ENCODE measurements at regions not wholly inside any gene's neighbourhood (a gene's known extent, or its start where the extent isn't known, plus 50 kb on each side); places are given as distances from the start of the nearest gene placed in this dataset.

DNA sequence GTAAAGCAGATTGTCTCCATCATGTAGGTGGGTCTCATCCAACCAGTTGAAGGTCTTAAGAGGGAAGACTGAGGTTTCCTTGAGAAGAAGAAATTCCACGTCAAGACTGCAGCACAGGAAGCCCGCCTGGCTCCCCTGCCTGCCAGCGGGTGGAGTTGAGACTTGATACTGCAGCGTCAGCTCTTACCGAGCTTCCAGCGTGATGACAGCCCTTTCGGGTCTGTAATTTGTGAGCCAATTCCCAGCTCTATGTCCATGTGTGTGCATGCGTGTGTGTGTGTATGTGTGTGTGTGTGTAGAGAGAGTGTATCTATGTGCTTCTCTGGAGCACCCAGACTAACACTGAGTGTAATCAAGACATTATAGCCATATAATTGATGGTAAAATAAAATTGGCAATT lies 379.7 kb upstream of the IRX2 start:
- Histone ChIP-seq H3K4me1 (replicated peaks) (no peaks in the 10 kb centered on the region), H3K36me3 (no peaks in the 10 kb centered on the region), H3K27ac (no peak overlapping the region), H3K4me3 (no peak overlapping the region), H3K9me3 (no peaks in the 10 kb centered on the region), H3K27me3 (replicated peaks; ENCODE audit: insufficient read depth) (peaks cover 2% of the 10 kb centered on the region)
- TF ChIP-seq POLR2A (IDR thresholded peaks at IDR 0.05), result no peak
- TF ChIP-seq, protein P1, sequence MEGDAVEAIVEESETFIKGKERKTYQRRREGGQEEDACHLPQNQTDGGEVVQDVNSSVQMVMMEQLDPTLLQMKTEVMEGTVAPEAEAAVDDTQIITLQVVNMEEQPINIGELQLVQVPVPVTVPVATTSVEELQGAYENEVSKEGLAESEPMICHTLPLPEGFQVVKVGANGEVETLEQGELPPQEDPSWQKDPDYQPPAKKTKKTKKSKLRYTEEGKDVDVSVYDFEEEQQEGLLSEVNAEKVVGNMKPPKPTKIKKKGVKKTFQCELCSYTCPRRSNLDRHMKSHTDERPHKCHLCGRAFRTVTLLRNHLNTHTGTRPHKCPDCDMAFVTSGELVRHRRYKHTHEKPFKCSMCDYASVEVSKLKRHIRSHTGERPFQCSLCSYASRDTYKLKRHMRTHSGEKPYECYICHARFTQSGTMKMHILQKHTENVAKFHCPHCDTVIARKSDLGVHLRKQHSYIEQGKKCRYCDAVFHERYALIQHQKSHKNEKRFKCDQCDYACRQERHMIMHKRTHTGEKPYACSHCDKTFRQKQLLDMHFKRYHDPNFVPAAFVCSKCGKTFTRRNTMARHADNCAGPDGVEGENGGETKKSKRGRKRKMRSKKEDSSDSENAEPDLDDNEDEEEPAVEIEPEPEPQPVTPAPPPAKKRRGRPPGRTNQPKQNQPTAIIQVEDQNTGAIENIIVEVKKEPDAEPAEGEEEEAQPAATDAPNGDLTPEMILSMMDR (IDR thresholded peaks at IDR 0.05), result no peak
- TF ChIP-seq POLR2AphosphoS5 (IDR thresholded peaks at IDR 0.05), result no peak
- intact Hi-C loops (cut with DNase I), result no loop called here
- WGBS, result 77% methylated on average over 8 of the region's 8 CpGs
- DNase-seq (ENCODE audit: low spot score), result no peak

DNA sequence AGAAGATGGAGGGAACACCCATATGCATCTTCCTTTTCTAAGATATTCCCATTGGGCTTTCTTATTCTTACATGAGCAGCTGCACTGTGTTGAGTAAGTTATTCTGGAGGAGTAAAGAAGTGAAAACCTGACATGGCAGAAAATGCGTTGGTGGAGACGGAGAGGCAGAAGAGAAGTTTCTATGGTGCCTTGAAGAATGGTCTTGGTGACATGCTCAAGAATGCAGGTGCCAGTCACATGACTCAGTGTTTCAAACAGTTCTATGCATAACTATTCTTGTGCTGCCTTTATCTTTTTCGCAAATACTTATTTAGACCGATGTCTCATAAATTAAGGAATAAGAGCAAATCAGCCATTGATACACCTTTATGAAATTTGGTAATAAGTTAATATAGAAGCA lies 377.8 kb upstream of the IRX2 start:
- DNase-seq (ENCODE audit: low spot score), result no peak
- 93% methylated on average over 4 of the region's 4 CpGs for WGBS
- H3K36me3 ChIP-seq, result no peaks in the 10 kb centered on the region
- H3K4me3 ChIP-seq, result no peak overlapping the region
- intact Hi-C loops (cut with DNase I), result no loop called here
- no peak overlapping the region for H3K27ac ChIP-seq
- H3K9me3 ChIP-seq, result no peaks in the 10 kb centered on the region
- no peaks in the 10 kb centered on the region for H3K4me1 ChIP-seq (replicated peaks)
- no peak for TF ChIP-seq POLR2AphosphoS5 (IDR thresholded peaks at IDR 0.05)
- TF ChIP-seq, protein P1 (IDR thresholded peaks at IDR 0.05), result no peak
- TF ChIP-seq POLR2A (IDR thresholded peaks at IDR 0.05), result no peak
- no peaks in the 10 kb centered on the region for H3K27me3 ChIP-seq (replicated peaks; ENCODE audit: insufficient read depth)

DNA sequence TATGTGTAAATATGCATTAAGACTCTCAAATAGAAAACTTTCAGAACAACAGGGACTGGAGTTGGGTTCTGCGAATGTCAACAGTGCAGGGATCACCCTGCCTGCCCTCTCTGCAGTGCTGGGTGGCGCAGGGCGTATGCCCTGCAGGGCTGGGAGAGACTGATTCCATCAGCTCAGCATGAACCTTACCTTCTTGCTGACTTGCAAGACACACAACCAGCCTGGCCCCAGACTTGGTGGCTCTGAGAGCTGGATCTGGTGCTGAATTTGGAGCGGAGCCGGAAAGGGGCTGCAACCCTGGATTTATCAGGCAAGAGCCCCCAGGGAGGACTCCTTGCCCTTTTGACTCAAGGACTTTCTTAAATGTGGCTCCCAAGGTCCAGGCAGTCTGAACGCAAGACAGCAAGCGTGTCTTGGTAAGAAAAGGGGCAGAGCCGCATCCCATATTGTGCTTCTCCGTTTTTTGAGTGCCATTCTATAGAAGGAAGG lies 376.0 kb upstream of the IRX2 start:
- intact Hi-C loops (cut with DNase I), result no loop called here
- 94% methylated on average over 9 of the region's 9 CpGs for WGBS
- no peak for TF ChIP-seq POLR2AphosphoS5 (IDR thresholded peaks at IDR 0.05)
- TF ChIP-seq POLR2A (IDR thresholded peaks at IDR 0.05), result no peak
- TF ChIP-seq, protein P1 (IDR thresholded peaks at IDR 0.05), result no peak
- no peak for DNase-seq (ENCODE audit: low spot score)
- H3K4me1 ChIP-seq (replicated peaks), result no peaks in the 10 kb centered on the region
- H3K36me3 ChIP-seq, result no peaks in the 10 kb centered on the region
- H3K27me3 ChIP-seq (replicated peaks; ENCODE audit: insufficient read depth), result no peaks in the 10 kb centered on the region
- no peaks in the 10 kb centered on the region for H3K9me3 ChIP-seq
- no peak overlapping the region for H3K4me3 ChIP-seq
- no peak overlapping the region for H3K27ac ChIP-seq

DNA sequence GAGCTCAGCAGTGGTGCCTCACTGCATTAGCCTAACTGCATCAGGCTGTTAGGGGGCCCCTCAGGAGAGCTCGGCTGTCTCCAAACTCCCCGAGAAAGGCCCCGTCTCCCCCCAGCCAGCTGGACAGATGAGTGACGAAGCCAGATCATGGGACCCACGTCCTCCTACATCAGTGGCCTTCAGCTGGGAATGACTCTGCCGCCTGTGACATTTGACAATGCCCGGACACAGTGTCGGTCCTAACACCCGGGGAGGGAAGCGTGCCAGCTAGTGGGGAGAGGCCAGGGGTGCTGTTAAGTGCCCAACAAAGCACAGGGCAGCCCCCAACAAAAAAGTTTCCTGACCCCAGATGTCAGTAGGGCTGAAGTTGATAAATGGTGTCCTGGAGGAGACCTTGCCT lies 375.2 kb upstream of the IRX2 start:
- H3K4me1 ChIP-seq (replicated peaks), result no peaks in the 10 kb centered on the region
- 77% methylated on average over 10 of the region's 10 CpGs for WGBS
- no peak for DNase-seq (ENCODE audit: low spot score)
- H3K36me3 ChIP-seq, result no peaks in the 10 kb centered on the region
- TF ChIP-seq, protein P1 (IDR thresholded peaks at IDR 0.05), result no peak
- TF ChIP-seq POLR2A (IDR thresholded peaks at IDR 0.05) (no peak), POLR2AphosphoS5 (IDR thresholded peaks at IDR 0.05) (no peak)
- intact Hi-C loops (cut with DNase I), result no loop called here
- H3K27me3 ChIP-seq (replicated peaks; ENCODE audit: insufficient read depth), result no peaks in the 10 kb centered on the region
- no peak overlapping the region for H3K4me3 ChIP-seq
- H3K27ac ChIP-seq, result no peak overlapping the region
- no peaks in the 10 kb centered on the region for H3K9me3 ChIP-seq

DNA sequence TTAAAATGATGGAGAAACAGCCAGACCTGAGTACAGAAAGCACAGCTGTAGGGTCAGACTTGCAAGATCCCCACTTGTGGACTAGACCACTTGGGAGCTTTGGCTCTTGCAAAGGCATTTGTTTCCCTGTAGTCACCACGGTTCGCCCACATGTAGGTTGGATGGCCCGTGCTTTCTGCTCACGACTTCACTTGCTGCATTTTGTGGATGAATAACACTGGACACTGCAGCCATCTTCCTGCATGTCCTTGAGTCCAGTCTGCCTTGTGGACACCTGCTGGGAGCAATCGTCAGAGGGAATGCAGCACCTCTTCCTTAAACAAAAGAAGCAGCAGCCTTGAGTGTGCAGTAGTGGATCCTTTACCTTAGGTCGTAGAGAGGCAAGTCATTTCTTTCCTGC lies 372.9 kb upstream of the IRX2 start:
- intact Hi-C loops (cut with DNase I), result no loop called here
- Histone ChIP-seq H3K4me3 (no peak overlapping the region), H3K27ac (no peak overlapping the region), H3K36me3 (no peaks in the 10 kb centered on the region), H3K27me3 (replicated peaks; ENCODE audit: insufficient read depth) (no peaks in the 10 kb centered on the region), H3K9me3 (no peaks in the 10 kb centered on the region), H3K4me1 (replicated peaks) (no peaks in the 10 kb centered on the region)
- no peak for TF ChIP-seq POLR2AphosphoS5 (IDR thresholded peaks at IDR 0.05)
- TF ChIP-seq, protein P1 (IDR thresholded peaks at IDR 0.05), result no peak
- TF ChIP-seq POLR2A (IDR thresholded peaks at IDR 0.05), result no peak
- no peak for DNase-seq (ENCODE audit: low spot score)
- WGBS, result 93% methylated on average over 6 of the region's 6 CpGs
